Ascending aorta (tissue), 2 donors: ENCODE measurements at regions not wholly inside any gene's neighbourhood (a gene's known extent, or its start where the extent isn't known, plus 50 kb on each side); places are given as distances from the start of the nearest gene placed in this dataset.

Experiments
- DNase-seq, 2 donors: peaks; one replicate each; pipeline ENCODE4 v3.0.0-alpha.2; 2019; ENCODE audit warnings: low spot score in 2 of 2
- H3K27ac ChIP-seq, 2 donors: fragments of 200-600 bp; sonication (generic); one replicate each; pipeline ENCODE4 v1.5.1; 2016 to 2017; ENCODE audit warnings: mild to moderate bottlenecking in 1 of 2
- H3K27me3 ChIP-seq: fragments of 200-600 bp; sonication (generic); one replicate; pipeline ENCODE4 v1.5.1; 2017
- H3K36me3 ChIP-seq, 2 donors: fragments of 200-600 bp; sonication (generic); one replicate each; pipeline ENCODE4 v1.5.1; 2016
- H3K4me1 ChIP-seq, 2 donors: fragments of 200-600 bp; sonication (generic); one replicate each; pipeline ENCODE4 v1.5.1; 2016 to 2017; ENCODE audit warnings: mild to moderate bottlenecking in 1 of 2
- H3K4me3 ChIP-seq, 2 donors: fragments of 200-600 bp; sonication (generic); one replicate each; pipeline ENCODE4 v1.5.1; 2016 to 2017; ENCODE audit warnings: mild to moderate bottlenecking in 1 of 2
- H3K9me3 ChIP-seq, 2 donors: fragments of 200-600 bp; sonication (generic); one replicate each; pipeline ENCODE4 v1.5.1; 2016
- CTCF ChIP-seq, 3 experiments: fragments of 200-600 bp in 2 of 3; fragments of 450-650 bp in 1 of 3; sonication (generic) in 2 of 3; IDR thresholded peaks; one replicate each; pipeline ENCODE4 v1.5.1; 2016 to 2019; ENCODE audit warnings: antibody characterized with exemption in 3 of 3, mild to moderate bottlenecking in 1 of 3, moderate library complexity in 1 of 3
- intact Hi-C: fragments of 100-400 bp; cut with DNase I; formaldehyde crosslinking; loops from one replicate; pipeline ENCODE4 v1.15.1; 2023

- DNase-seq, result no peak
- no peaks in the 10 kb centered on the region for H3K4me1 ChIP-seq
- H3K27me3 ChIP-seq, result no peaks in the 10 kb centered on the region
- H3K4me3 ChIP-seq, result no peak overlapping the region
- no peaks in the 10 kb centered on the region for H3K36me3 ChIP-seq
- no peaks in the 10 kb centered on the region for H3K9me3 ChIP-seq
- intact Hi-C loops, result no loop called here
- TF ChIP-seq CTCF (IDR thresholded peaks at IDR 0.05), result no peak
- H3K27ac ChIP-seq, result no peak overlapping the region
These were observed 1381.8 kb downstream of the DSC3 start for GRCh38 chr18:29660777-29661176.

GRCh38 chr18:29653671-29654215 lies 1388.8 kb downstream of the DSC3 start:
- Histone ChIP-seq H3K4me3 (no peak overlapping the region), H3K36me3 (no peaks in the 10 kb centered on the region), H3K27ac (no peak overlapping the region), H3K4me1 (no peaks in the 10 kb centered on the region), H3K27me3 (no peaks in the 10 kb centered on the region), H3K9me3 (no peaks in the 10 kb centered on the region)
- DNase-seq, result no peak
- intact Hi-C loops, result no loop called here
- no peak for TF ChIP-seq CTCF (IDR thresholded peaks at IDR 0.05)

GRCh38 chr18:29652797-29653196 lies 1389.7 kb downstream of the DSC3 start:
- no peak for TF ChIP-seq CTCF (IDR thresholded peaks at IDR 0.05)
- Histone ChIP-seq H3K27me3 (no peaks in the 10 kb centered on the region), H3K4me1 (no peaks in the 10 kb centered on the region), H3K27ac (no peak overlapping the region), H3K9me3 (no peaks in the 10 kb centered on the region), H3K36me3 (no peaks in the 10 kb centered on the region), H3K4me3 (no peak overlapping the region)
- DNase-seq, result no peak
- intact Hi-C loops, result no loop called here

GRCh38 chr18:29651122-29651680 lies 1391.3 kb downstream of the DSC3 start:
- H3K27me3 ChIP-seq, result no peaks in the 10 kb centered on the region
- intact Hi-C loops, result no loop called here
- TF ChIP-seq CTCF (IDR thresholded peaks at IDR 0.05), result no peak
- no peaks in the 10 kb centered on the region for H3K4me1 ChIP-seq
- H3K9me3 ChIP-seq, result no peaks in the 10 kb centered on the region
- H3K36me3 ChIP-seq, result no peaks in the 10 kb centered on the region
- H3K4me3 ChIP-seq, result no peak overlapping the region
- no peak overlapping the region for H3K27ac ChIP-seq
- no peak for DNase-seq

GRCh38 chr18:29648891-29649290 lies 1393.7 kb downstream of the DSC3 start:
- Histone ChIP-seq H3K27ac (no peak overlapping the region), H3K4me1 (no peaks in the 10 kb centered on the region), H3K36me3 (no peaks in the 10 kb centered on the region), H3K4me3 (no peak overlapping the region), H3K27me3 (no peaks in the 10 kb centered on the region), H3K9me3 (no peaks in the 10 kb centered on the region)
- intact Hi-C loops, result no loop called here
- no peak for TF ChIP-seq CTCF (IDR thresholded peaks at IDR 0.05)
- no peak for DNase-seq

- Histone ChIP-seq H3K4me1 (no peaks in the 10 kb centered on the region), H3K4me3 (no peak overlapping the region), H3K9me3 (no peaks in the 10 kb centered on the region), H3K36me3 (no peaks in the 10 kb centered on the region), H3K27me3 (no peaks in the 10 kb centered on the region), H3K27ac (no peak overlapping the region)
- no peak for TF ChIP-seq CTCF (IDR thresholded peaks at IDR 0.05)
- intact Hi-C loops, result no loop called here
- no peak for DNase-seq
These were observed 1394.8 kb downstream of the DSC3 start for GRCh38 chr18:29647700-29648099.
